GM10248 (cell line): ENCODE measurements at regions not wholly inside any gene's neighbourhood (a gene's known extent, or its start where the extent isn't known, plus 50 kb on each side); places are given as distances from the start of the nearest gene placed in this dataset.
"Not testable (repeated sequence)": the region's sequence is repeated elsewhere in the genome, so short reads cannot be mapped to it uniquely, and the experiment has no call there.

Experiments used
- CTCF ChIA-PET: fragments of 300-600 bp; sonication (Branson Sonifier 250); formaldehyde crosslinking; extraction: SDS; loops from one replicate; lab custom pipeline; 2021; ENCODE audit warnings: antibody characterized with exemption; lab: Yijun Ruan, JAX
- POLR2A ChIA-PET: fragments of 350-650 bp; sonication (Branson Sonifier 250); formaldehyde crosslinking; extraction: SDS; loops from one replicate; lab custom pipeline; 2020; ENCODE audit warnings: antibody characterized with exemption; lab: Yijun Ruan, JAX
- DNase-seq: peaks from one replicate; pipeline ENCODE4 v3.0.0; 2012; ENCODE audit errors: extremely low spot score
- CTCF ChIP-seq: IDR thresholded peaks from 2 replicates; pipeline ENCODE4 v1.5.1; 2012; ENCODE audit warnings: mild to moderate bottlenecking, low read depth; ENCODE audit errors: extremely low read depth, missing control alignments, control extremely low read depth

GRCh38 chr5:5880077-5880763, 457.7 kb downstream of the ICE1 start:
- no peak for TF ChIP-seq CTCF
- ChIA-PET POLR2A (no interaction called here), CTCF (interaction anchor here (1.0 to 1.2 kb wide), 2 partner anchors 21 to 387 kb away, joined by 3 read pairs; no protein-coding TSS in a partner anchor)
- no peak for DNase-seq

GRCh38 chr5:5857396-5857795, 434.9 kb downstream of the ICE1 start:
- no peak for TF ChIP-seq CTCF
- DNase-seq = no peak
- ChIA-PET POLR2A (no interaction called here), CTCF (no interaction called here)

DNA sequence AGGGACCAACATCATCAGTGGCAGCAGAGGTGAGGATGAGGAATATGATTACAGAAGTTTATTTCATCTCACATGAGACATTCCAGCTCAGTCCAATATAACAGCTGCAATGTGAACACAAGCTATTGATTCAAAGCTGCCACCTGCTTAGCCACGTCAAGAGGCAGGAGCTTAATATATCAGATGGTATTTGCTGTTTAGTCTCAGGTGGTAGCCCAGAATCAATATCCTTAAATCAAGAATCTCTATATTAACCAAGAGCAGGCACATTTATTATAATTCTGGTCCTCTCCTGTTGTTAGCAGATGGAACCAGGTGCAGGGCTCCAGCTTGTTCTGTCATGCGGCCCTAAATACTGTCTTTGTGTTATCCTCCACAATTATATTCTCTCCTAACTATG, 431.6 kb downstream of the ICE1 start:
- CTCF ChIA-PET = no interaction called here
- DNase-seq = no peak
- POLR2A ChIA-PET = no interaction called here
- no peak for TF ChIP-seq CTCF

DNA sequence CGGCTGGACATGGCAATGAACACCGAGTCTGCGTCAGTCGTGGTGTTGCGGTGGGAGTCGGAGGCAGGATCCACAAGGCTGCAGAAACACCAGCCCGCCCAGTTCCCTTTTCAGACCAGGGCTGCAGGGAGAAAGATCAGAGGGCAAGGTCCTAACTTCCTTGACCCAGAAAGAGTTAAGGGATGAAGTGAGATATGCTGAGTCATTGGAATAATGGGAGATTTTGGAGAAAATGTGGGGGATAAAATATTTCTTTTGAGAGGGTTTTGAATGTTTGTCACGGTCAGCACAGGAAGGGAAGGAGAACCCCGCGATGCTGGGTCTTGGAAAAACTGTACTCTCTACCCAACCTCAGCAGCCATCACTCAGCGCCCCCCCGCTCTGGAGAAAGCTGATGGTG, 416.0 kb downstream of the ICE1 start:
- ChIA-PET POLR2A (no interaction called here), CTCF (no interaction called here)
- TF ChIP-seq CTCF = no peak
- DNase-seq = no peak

DNA sequence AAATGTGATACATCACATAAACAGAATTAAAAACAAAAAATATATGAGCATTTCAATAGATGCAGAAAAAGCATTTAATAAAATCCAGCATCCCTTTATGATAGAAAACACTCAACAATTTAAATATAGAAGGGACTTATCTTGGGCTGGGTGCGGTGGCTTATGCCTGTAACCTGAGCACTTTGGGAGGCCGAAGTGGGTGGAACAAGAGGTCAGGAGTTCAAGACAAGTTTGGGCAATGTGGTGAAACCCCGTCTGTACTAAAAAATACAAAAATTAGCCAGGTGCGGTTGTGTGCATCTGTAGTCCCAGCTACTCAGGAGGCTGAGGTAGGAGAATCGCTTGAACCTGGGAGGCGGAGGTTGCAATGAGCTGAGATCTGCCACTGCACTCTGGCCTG, 409.1 kb downstream of the ICE1 start:
- POLR2A ChIA-PET, DNase-seq: not testable (repeated sequence)
- CTCF ChIA-PET = interaction anchor here (0.7 kb wide), 1 partner anchor 56 kb away, joined by 3 read pairs; no protein-coding TSS in a partner anchor

- ChIA-PET CTCF (no interaction called here), POLR2A (no interaction called here)
- no peak for DNase-seq
- TF ChIP-seq CTCF = no peak
Observed at GRCh38 chr5:5828619-5829018, 406.1 kb downstream of the ICE1 start.

DNA sequence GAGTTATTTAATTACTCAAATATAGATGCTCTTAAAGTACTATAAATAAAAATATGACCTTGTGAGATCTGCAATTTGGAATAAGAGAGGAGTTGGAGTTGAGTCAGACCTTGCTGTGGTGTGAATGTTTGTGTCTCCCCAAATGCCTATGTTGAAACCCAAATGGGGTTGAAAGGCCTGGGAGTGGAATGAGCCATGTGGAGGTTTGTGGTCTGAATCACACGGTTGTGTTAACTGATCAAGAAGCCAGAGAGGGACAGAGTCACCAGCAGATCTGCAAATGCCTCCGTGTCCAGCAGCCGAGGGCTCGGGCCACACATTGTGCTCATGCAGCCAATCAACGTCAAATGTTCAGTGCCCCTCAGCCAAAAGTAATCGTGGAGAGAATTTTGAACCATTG, 404.4 kb downstream of the ICE1 start:
- TF ChIP-seq CTCF = no peak
- ChIA-PET CTCF (no interaction called here), POLR2A (no interaction called here)
- no peak for DNase-seq
